ENCODE measurements at regions not wholly inside any gene's neighbourhood (a gene's known extent, or its start where the extent isn't known, plus 50 kb on each side); places are given as distances from the start of the nearest gene placed in this dataset.

DNA sequence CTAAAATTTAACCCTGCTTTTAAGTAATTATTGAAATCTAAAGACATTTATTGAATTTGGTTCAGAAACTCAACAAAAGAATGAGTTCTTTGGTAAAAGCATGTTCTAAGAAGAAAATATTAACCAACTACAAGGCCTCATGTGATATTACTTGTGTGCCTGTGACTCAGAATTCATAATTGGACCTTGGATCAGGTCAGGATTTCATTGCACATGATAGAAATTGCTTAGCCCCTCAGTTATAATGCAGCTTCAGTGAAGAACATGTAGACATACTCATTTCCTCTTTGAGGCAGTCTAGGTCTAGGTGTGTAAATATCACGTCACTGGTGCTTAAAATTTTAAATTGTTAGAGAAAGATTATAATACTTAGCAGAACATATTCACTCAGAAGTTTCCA, 410.0 kb upstream of the SOX9 start:
- WGBS = 67% methylated on average over 1 of the region's 1 CpG
- Histone ChIP-seq H3K36me3 (no peaks in the 10 kb centered on the region), H3K9me3 (no peaks in the 10 kb centered on the region), H3K27me3 (replicated peaks; ENCODE audit: insufficient read depth) (no peaks in the 10 kb centered on the region), H3K4me3 (no peak overlapping the region), H3K4me1 (replicated peaks) (no peaks in the 10 kb centered on the region), H3K27ac (no peak overlapping the region)
- intact Hi-C loops (cut with DNase I) = no loop called here
- DNase-seq (ENCODE audit: low spot score) = no peak
- TF ChIP-seq POLR2AphosphoS5 (IDR thresholded peaks at IDR 0.05) (no peak), POLR2A (IDR thresholded peaks at IDR 0.05) (no peak)
- TF ChIP-seq, protein P1, sequence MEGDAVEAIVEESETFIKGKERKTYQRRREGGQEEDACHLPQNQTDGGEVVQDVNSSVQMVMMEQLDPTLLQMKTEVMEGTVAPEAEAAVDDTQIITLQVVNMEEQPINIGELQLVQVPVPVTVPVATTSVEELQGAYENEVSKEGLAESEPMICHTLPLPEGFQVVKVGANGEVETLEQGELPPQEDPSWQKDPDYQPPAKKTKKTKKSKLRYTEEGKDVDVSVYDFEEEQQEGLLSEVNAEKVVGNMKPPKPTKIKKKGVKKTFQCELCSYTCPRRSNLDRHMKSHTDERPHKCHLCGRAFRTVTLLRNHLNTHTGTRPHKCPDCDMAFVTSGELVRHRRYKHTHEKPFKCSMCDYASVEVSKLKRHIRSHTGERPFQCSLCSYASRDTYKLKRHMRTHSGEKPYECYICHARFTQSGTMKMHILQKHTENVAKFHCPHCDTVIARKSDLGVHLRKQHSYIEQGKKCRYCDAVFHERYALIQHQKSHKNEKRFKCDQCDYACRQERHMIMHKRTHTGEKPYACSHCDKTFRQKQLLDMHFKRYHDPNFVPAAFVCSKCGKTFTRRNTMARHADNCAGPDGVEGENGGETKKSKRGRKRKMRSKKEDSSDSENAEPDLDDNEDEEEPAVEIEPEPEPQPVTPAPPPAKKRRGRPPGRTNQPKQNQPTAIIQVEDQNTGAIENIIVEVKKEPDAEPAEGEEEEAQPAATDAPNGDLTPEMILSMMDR (IDR thresholded peaks at IDR 0.05) = no peak

DNA sequence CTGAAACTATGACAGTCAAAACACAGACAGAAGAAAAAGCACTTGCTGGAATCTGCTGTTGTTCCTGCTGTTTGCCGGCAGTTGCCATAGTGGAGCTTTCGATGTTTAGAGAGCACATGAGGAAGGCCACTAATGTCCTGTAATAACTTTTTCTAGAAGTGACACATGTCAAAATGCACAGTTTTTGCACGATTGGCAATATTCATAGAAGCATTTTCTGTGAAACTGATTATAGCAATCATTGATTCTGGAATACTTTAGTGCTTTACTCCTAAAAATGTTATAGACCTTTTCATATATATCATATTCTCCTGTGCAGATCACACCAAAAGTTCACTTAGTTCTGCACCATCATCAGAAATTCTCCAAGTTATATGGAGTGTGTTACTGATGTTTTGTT, 407.0 kb upstream of the SOX9 start:
- Histone ChIP-seq H3K4me3 (no peak overlapping the region), H3K27ac (no peak overlapping the region), H3K27me3 (replicated peaks; ENCODE audit: insufficient read depth) (no peaks in the 10 kb centered on the region), H3K9me3 (no peaks in the 10 kb centered on the region), H3K4me1 (replicated peaks) (no peaks in the 10 kb centered on the region), H3K36me3 (no peaks in the 10 kb centered on the region)
- no peak for DNase-seq (ENCODE audit: low spot score)
- no peak for TF ChIP-seq POLR2A (IDR thresholded peaks at IDR 0.05)
- TF ChIP-seq, protein P1 (IDR thresholded peaks at IDR 0.05) = no peak
- intact Hi-C loops (cut with DNase I) = no loop called here
- WGBS = 68% methylated on average over 3 of the region's 3 CpGs

DNA sequence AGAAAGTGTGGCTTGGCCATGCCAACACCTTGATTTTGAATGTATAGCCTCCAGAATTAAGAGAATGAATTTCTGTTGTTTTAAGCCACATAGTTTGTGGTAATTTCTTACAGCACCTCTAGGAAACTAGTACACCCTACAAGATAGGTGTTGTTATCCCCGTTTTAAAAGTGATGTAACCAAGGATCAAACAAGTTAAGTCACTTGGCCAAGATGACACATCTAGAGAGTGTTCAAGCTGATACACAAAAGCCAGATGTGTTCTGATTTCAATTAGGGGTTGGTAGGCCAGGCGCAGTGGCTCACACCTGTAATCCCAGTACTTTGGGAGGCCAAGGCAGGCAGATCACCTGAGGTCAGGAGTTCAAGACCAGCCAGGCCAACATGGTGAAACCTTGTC, 396.5 kb upstream of the SOX9 start:
- H3K4me3 ChIP-seq = no peak overlapping the region
- DNase-seq (ENCODE audit: low spot score) = no peak
- H3K36me3 ChIP-seq = no peaks in the 10 kb centered on the region
- TF ChIP-seq, protein P1 (IDR thresholded peaks at IDR 0.05) = no peak
- TF ChIP-seq POLR2AphosphoS5 (IDR thresholded peaks at IDR 0.05) (no peak), POLR2A (IDR thresholded peaks at IDR 0.05) (no peak)
- WGBS = 93% methylated on average over 2 of the region's 2 CpGs
- H3K4me1 ChIP-seq (replicated peaks) = no peaks in the 10 kb centered on the region
- no peaks in the 10 kb centered on the region for H3K27me3 ChIP-seq (replicated peaks; ENCODE audit: insufficient read depth)
- H3K9me3 ChIP-seq = no peaks in the 10 kb centered on the region
- intact Hi-C loops (cut with DNase I) = no loop called here
- no peak overlapping the region for H3K27ac ChIP-seq

DNA sequence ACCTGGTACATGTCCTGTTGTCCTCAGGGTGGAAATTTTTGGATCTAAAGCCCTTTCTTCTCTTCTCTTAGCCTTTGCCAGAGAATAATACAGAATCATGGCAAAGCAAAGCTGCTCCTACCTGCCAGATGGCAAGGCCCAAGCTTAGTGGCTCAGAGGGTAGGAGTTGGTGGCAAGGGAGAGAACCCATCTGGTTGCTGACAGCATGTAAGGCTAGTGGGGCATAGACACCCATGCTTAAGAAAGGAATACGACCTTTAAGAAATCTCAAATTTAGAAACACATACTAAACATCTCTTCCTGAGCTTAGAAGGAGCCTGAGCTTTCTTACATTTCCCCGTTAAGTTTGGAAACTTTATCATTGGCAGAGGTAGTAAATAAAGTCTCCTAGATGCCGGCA, 395.0 kb upstream of the SOX9 start:
- Histone ChIP-seq H3K27me3 (replicated peaks; ENCODE audit: insufficient read depth) (no peaks in the 10 kb centered on the region), H3K9me3 (no peaks in the 10 kb centered on the region), H3K36me3 (no peaks in the 10 kb centered on the region), H3K4me1 (replicated peaks) (no peaks in the 10 kb centered on the region), H3K4me3 (no peak overlapping the region), H3K27ac (no peak overlapping the region)
- WGBS = 60% methylated on average over 3 of the region's 3 CpGs
- TF ChIP-seq POLR2A (IDR thresholded peaks at IDR 0.05) (no peak), POLR2AphosphoS5 (IDR thresholded peaks at IDR 0.05) (no peak)
- TF ChIP-seq, protein P1 (IDR thresholded peaks at IDR 0.05) = no peak
- intact Hi-C loops (cut with DNase I) = no loop called here
- DNase-seq (ENCODE audit: low spot score) = no peak

DNA sequence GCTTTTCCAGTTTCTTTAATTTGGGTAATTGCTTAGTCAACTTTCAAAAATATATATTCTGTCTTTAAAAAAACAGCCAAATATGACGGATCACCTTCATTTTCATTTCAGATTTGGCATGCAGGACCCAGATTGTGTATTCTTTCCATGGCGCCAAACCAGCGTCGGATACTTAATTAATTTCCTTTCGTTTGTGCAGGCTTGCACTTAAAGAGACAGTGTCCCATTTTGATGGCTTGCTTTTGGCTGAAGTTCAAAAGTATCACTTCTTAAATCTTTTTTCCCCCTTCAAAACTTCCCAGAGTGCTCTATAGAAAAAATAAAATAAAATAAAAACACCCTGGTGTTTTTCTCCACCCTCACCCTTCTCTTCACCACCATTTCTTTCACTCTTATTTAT, 394.5 kb upstream of the SOX9 start:
- no peaks in the 10 kb centered on the region for H3K36me3 ChIP-seq
- no peaks in the 10 kb centered on the region for H3K9me3 ChIP-seq
- H3K4me1 ChIP-seq (replicated peaks) = no peaks in the 10 kb centered on the region
- DNase-seq (ENCODE audit: low spot score) = no peak
- no peak overlapping the region for H3K4me3 ChIP-seq
- H3K27ac ChIP-seq = no peak overlapping the region
- H3K27me3 ChIP-seq (replicated peaks; ENCODE audit: insufficient read depth) = no peaks in the 10 kb centered on the region
- intact Hi-C loops (cut with DNase I) = no loop called here
- TF ChIP-seq POLR2AphosphoS5 (IDR thresholded peaks at IDR 0.05) = no peak
- TF ChIP-seq POLR2A (IDR thresholded peaks at IDR 0.05) = no peak
- TF ChIP-seq, protein P1 (IDR thresholded peaks at IDR 0.05) = no peak
- WGBS = 10% methylated on average over 5 of the region's 5 CpGs
